K562 (cell line): ENCODE measurements at regions not wholly inside any gene's neighbourhood (a gene's known extent, or its start where the extent isn't known, plus 50 kb on each side); places are given as distances from the start of the nearest gene placed in this dataset.

Experiments
- ATAC-seq: fragments of 200-7000 bp; cut with Tn5 transposase; 3 replicates; pipeline ENCODE4 v1.9.1; 2020; ENCODE audit warnings: moderate library complexity
- BruUV-seq: library from RNA; stranded (reverse); fragments of 400-500 nt; replicated peaks from 2 replicates; lab custom pipeline; 2021; lab: Mats Ljungman, UMichigan
- CTCF ChIA-PET: fragments of 300-600 bp; formaldehyde crosslinking; extraction: SDS; loops from one replicate; lab custom pipeline; 2021; ENCODE audit warnings: low intra/inter-chr PET ratio; lab: Yijun Ruan, JAX
- POLR2A ChIA-PET: fragments of 300-600, 350-650 bp; sonication (Branson Sonifier 250); formaldehyde crosslinking; extraction: SDS; loops from one replicate; lab custom pipeline; 2021; ENCODE audit warnings: antibody characterized with exemption, inconsistent platforms; lab: Yijun Ruan, JAX
- DNase-seq, 4 experiments: peaks; one replicate each; pipeline versions ENCODE4 v3.0.0 to v3.0.0-alpha.2; 2011 to 2018; ENCODE audit warnings: low spot score in 3 of 4, mixed read lengths in 3 of 4; ENCODE audit errors: extremely low read depth in 1 of 4
- FAIRE-seq: peaks from 2 replicates; lab custom pipeline; 2011; peaks lifted over from hg19 to GRCh38; lab: Jason Lieb, UNC
- H2AFZ ChIP-seq: 2 replicates; pipeline ENCODE4 v1.6.0; 2011; ENCODE audit warnings: low read depth, low read length, control low read depth, inconsistent platforms
- H3K27ac ChIP-seq: fragments of 200-600 bp; 3 replicates; pipeline ENCODE4 v1.8.0; 2011; ENCODE audit warnings: low read depth, mild to moderate bottlenecking, control low read depth, inconsistent platforms, low read length, moderate library complexity, mixed read lengths; ENCODE audit errors: extremely low read depth
- H3K27me3 ChIP-seq, 2 experiments: fragments of 300-600 bp in 1 of 2; 2 replicates in 1 of 2; 3 replicates in 1 of 2; pipeline versions ENCODE4 v1.6.0 to v1.8.0; 2011; ENCODE audit warnings: inconsistent platforms in 2 of 2, low read length in 2 of 2, mild to moderate bottlenecking in 1 of 2, mixed read lengths in 1 of 2, moderate library complexity in 1 of 2; ENCODE audit not compliant: control insufficient read depth in 2 of 2, insufficient read depth in 2 of 2
- H3K36me3 ChIP-seq: fragments of 300-600 bp; 3 replicates; pipeline ENCODE4 v1.8.0; 2011; ENCODE audit warnings: mild to moderate bottlenecking, low read length, inconsistent platforms; ENCODE audit not compliant: control insufficient read depth, insufficient read depth
- H3K4me1 ChIP-seq, 2 experiments: fragments of 200-600 bp in 1 of 2; replicated peaks in 1 of 2; 2 replicates in 1 of 2; 3 replicates in 1 of 2; pipeline versions ENCODE4 v1.5.1 to v1.8.0; 2011; ENCODE audit warnings: inconsistent platforms in 2 of 2, low read length in 2 of 2, mild to moderate bottlenecking in 1 of 2, mixed read lengths in 1 of 2, moderate library complexity in 1 of 2; ENCODE audit not compliant: control insufficient read depth in 2 of 2, insufficient read depth in 2 of 2
- H3K4me2 ChIP-seq: 2 replicates; pipeline ENCODE4 v1.6.1; 2011; ENCODE audit warnings: low read length, control low read depth, inconsistent platforms, mixed read lengths; ENCODE audit not compliant: insufficient read depth
- H3K4me3 ChIP-seq: fragments of 200-600 bp; sonication (generic), shearing (Covaris generic); 2 replicates; pipeline ENCODE4 v1.5.1; 2016; ENCODE audit warnings: control low read depth, inconsistent platforms
- H3K79me2 ChIP-seq: fragments of 200-600 bp; 3 replicates; pipeline ENCODE4 v1.8.0; 2011; ENCODE audit warnings: low read length, inconsistent platforms; ENCODE audit not compliant: control insufficient read depth, insufficient read depth
- H3K9ac ChIP-seq, 2 experiments: 2 replicates each; pipeline versions ENCODE4 v1.6.0 to v1.6.1; 2011; ENCODE audit warnings: low read depth in 2 of 2, low read length in 2 of 2, control low read depth in 1 of 2, inconsistent platforms in 1 of 2, mild to moderate bottlenecking in 1 of 2, mixed read lengths in 1 of 2; ENCODE audit not compliant: insufficient read depth in 1 of 2
- H3K9me1 ChIP-seq: one replicate; pipeline ENCODE4 v1.6.0; 2011; ENCODE audit warnings: inconsistent platforms, mild to moderate bottlenecking, low read length, moderate library complexity; ENCODE audit not compliant: control insufficient read depth, insufficient read depth
- H3K9me3 ChIP-seq: replicated peaks from 2 replicates; pipeline ENCODE4 v1.5.1; 2011; ENCODE audit warnings: low read depth, low read length, inconsistent platforms; ENCODE audit not compliant: control insufficient read depth, insufficient read depth
- H4K20me1 ChIP-seq: replicated peaks from 2 replicates; pipeline ENCODE4 v1.6.1; 2011; ENCODE audit warnings: low read length, inconsistent platforms, mixed read lengths; ENCODE audit not compliant: control insufficient read depth, insufficient read depth
- ATF1 ChIP-seq, 2 experiments: fragments of 450-650 bp in 1 of 2; IDR thresholded peaks; 2 replicates each; pipeline ENCODE4 v1.6.1; 2016; ENCODE audit warnings: missing compliant biosample characterization in 1 of 2, missing genetic modification characterization in 1 of 2
- ETS1 ChIP-seq: conservative IDR thresholded peaks from 2 replicates; pipeline ENCODE4 v1.6.1; 2011; ENCODE audit warnings: low read depth, mild to moderate bottlenecking, low read length; ENCODE audit not compliant: control insufficient read depth
- MTF1 ChIP-seq: fragments of 250-450 bp; sonication (Bioruptor Pico); IDR thresholded peaks from 2 replicates; pipeline ENCODE4 v1.9.0; 2021; ENCODE audit warnings: moderate library complexity, mild to moderate bottlenecking, inconsistent platforms, borderline replicate concordance
- POLR2AphosphoS5 ChIP-seq: IDR thresholded peaks from 2 replicates; pipeline ENCODE4 v1.6.1; 2011; ENCODE audit warnings: mild to moderate bottlenecking, low read depth, low read length, moderate library complexity; ENCODE audit not compliant: control insufficient read depth, insufficient read depth
- POLR2H ChIP-seq: IDR thresholded peaks from 2 replicates; pipeline ENCODE4 v1.6.1; 2016; ENCODE audit warnings: missing genetic modification characterization, low read depth, mild to moderate bottlenecking, control low read depth, missing compliant biosample characterization, moderate library complexity
- SUPT5H ChIP-seq: fragments of 450-650 bp; IDR thresholded peaks from 2 replicates; pipeline ENCODE4 v1.6.1; 2016
- TCF7 ChIP-seq: sonication (generic); IDR thresholded peaks from 2 replicates; pipeline ENCODE4 v1.6.1; 2016; ENCODE audit warnings: antibody characterized with exemption, borderline replicate concordance
- ZBTB1 ChIP-seq: sonication (generic); formaldehyde crosslinking; IDR thresholded peaks from 2 replicates; pipeline ENCODE4 v1.8.1; 2023; ENCODE audit warnings: missing genetic modification reagents, low read depth, mild to moderate bottlenecking, borderline replicate concordance
- ZNF407 ChIP-seq: fragments of 450-650 bp; IDR thresholded peaks from 2 replicates; pipeline ENCODE4 v1.6.1; 2016; ENCODE audit warnings: low read depth
- ZNF518B ChIP-seq: fragments of 250-450 bp; sonication (Bioruptor Pico); IDR thresholded peaks from 2 replicates; pipeline ENCODE4 v1.5.0; 2021; ENCODE audit warnings: mild to moderate bottlenecking, moderate library complexity
- ZNF561 ChIP-seq: fragments of 450-650 bp; formaldehyde crosslinking; conservative IDR thresholded peaks from 2 replicates; pipeline ENCODE4 v1.4.0; 2020; ENCODE audit warnings: mild to moderate bottlenecking, moderate library complexity
- in situ Hi-C: fragments of 300-500 bp; cut with MboI; formaldehyde crosslinking; loops from 4 replicates; pipeline ENCODE4 v1.15.0; 2018; ENCODE audit warnings: inconsistent platforms, mixed read lengths
- intact Hi-C: fragments of 100-400 bp; cut with micrococcal nuclease; formaldehyde crosslinking; loops from 2 replicates; pipeline ENCODE4 v1.14.2; 2022

GRCh38 chr6:126540161-126540560 is 200.2 kb downstream of the CENPW start:
- FAIRE-seq: no peak
- no peaks in the 10 kb centered on the region for H3K36me3 ChIP-seq
- H3K9me3 ChIP-seq: no peaks in the 10 kb centered on the region
- ChIA-PET CTCF (no interaction called here), POLR2A (no interaction called here)
- no peak for ATAC-seq
- H3K79me2 ChIP-seq: no peaks in the 10 kb centered on the region
- no peak overlapping the region for H3K4me3 ChIP-seq
- intact Hi-C loops (no loop called here), in situ Hi-C loops (no loop called here)
- no peaks in the 10 kb centered on the region for H3K4me1 ChIP-seq
- H3K27ac ChIP-seq: no peak overlapping the region
- no peak overlapping the region for H2AFZ ChIP-seq
- no peaks in the 10 kb centered on the region for H3K27me3 ChIP-seq
- DNase-seq: no peak
- no peak overlapping the region for H3K4me2 ChIP-seq
- no peak overlapping the region for H3K9ac ChIP-seq
- H4K20me1 ChIP-seq: no peaks in the 10 kb centered on the region
- BruUV-seq: no TSS peak
- no peaks in the 10 kb centered on the region for H3K9me1 ChIP-seq
- TF ChIP-seq POLR2H: no peak
- no peak for TF ChIP-seq ZBTB1 (CRISPR knock-in tag)
- TF ChIP-seq ZNF407: no peak
- no peak for TF ChIP-seq ZNF561 (CRISPR knock-in tag)
- TF ChIP-seq ATF1 (CRISPR knock-in tag; IDR thresholded peaks at IDR 0.05): no peak
- no peak for TF ChIP-seq ATF1 (tag; IDR thresholded peaks at IDR 0.05)
- TF ChIP-seq MTF1 (CRISPR knock-in tag): no peak
- no peak for TF ChIP-seq ZNF518B (CRISPR knock-in tag)
- no peak for TF ChIP-seq SUPT5H
- no peak for TF ChIP-seq ETS1
- TF ChIP-seq POLR2AphosphoS5: no peak
- TF ChIP-seq TCF7: no peak
